GM19025 (cell line): ENCODE measurements at regions not wholly inside any gene's neighbourhood (a gene's known extent, or its start where the extent isn't known, plus 50 kb on each side); places are given as distances from the start of the nearest gene placed in this dataset.
A peak's percentile ranks its signal among the peaks of the same experiment; 100 is the strongest.

Source experiments
- ATAC-seq: cut with Tn5 transposase; IDR thresholded peaks from one replicate; pipeline ENCODE4 v1.9.1; 2021; ENCODE audit warnings: mild to moderate bottlenecking, low read depth, moderate library complexity; ENCODE audit not compliant: unreplicated experiment

- ATAC-seq = no peak
Measured at GRCh38 chr12:125263385-125263784, 198.2 kb downstream of the AACS start.

DNA sequence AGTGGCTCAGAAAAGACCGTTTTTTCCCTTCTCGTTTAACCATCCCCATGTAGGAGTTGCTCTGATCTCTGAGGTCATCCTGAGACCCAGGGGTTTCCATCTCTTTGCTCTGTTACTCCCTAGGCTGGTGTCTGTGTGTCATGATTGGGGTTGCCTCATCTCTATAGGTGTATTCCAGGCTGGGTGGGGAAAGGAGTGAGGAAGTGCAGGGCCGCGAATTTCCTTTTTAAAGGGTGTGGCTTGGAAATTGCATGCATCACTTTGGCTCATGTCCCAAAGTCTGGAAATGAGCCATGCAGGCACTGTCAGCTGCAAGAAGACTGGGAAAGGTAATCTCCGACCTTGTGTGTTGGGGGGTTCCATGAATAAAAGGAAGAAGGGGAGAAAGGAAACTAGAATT is 201.9 kb downstream of the AACS start:
- no peak for ATAC-seq

GRCh38 chr12:125269276-125269675 is 204.0 kb downstream of the AACS start:
- no peak for ATAC-seq

- ATAC-seq = no peak
Measured at GRCh38 chr12:125271892-125272291, 206.7 kb downstream of the AACS start.

GRCh38 chr12:125272383-125272933 is 207.2 kb downstream of the AACS start:
- ATAC-seq = no peak

DNA sequence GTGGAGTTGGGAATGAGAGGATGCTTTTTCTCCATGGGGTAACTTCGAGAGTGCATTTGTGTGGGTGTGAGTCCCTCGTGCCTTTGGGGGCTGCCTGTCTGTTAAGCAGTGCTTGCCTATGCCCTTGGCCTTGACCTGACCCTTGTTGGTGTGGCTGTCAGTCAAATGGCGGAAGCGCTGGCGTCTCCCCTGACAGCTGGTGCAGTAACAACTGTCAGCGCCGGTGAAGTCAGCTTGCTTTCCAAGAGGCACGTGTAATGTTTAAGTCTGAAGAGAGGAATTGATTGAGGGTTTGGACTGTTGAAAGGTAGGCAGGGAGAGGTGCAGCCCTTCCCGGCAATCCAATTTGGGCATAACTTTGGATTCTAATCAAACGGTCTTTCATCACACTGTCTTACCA is 211.3 kb downstream of the AACS start:
- ATAC-seq = no peak

- ATAC-seq = no peak
Measured at GRCh38 chr12:125280482-125281377, 215.5 kb downstream of the AACS start.

GRCh38 chr12:125282921-125283320 is 217.7 kb downstream of the AACS start:
- ATAC-seq = no peak

GRCh38 chr12:125283521-125283920 is 218.3 kb downstream of the AACS start:
- ATAC-seq = no peak

DNA sequence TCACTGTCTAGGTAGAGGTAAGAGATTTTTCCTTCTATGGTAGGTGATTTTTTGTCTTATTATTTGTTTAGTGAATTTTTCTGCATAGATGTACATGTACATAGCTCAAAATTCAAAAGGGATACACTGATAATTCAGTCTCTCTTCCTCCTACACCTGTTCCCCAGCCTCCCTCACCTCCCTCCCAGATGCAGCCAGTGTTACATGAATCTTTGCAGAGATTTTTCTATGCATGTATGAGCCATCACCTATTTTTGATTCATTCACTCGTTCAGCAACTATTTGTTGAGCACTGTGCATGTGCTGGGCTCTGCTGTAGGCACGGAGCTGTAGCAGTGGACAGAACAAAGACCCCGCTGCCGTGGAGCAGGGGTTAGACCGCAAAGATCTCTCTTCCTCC is 218.9 kb downstream of the AACS start:
- no peak for ATAC-seq

- ATAC-seq = no peak
Measured at GRCh38 chr12:125284945-125285685, 219.9 kb downstream of the AACS start.

GRCh38 chr12:125286005-125286727 is 220.9 kb downstream of the AACS start:
- no peak for ATAC-seq

GRCh38 chr12:125287155-125287847 is 222.1 kb downstream of the AACS start:
- ATAC-seq = peak; percentile 64

DNA sequence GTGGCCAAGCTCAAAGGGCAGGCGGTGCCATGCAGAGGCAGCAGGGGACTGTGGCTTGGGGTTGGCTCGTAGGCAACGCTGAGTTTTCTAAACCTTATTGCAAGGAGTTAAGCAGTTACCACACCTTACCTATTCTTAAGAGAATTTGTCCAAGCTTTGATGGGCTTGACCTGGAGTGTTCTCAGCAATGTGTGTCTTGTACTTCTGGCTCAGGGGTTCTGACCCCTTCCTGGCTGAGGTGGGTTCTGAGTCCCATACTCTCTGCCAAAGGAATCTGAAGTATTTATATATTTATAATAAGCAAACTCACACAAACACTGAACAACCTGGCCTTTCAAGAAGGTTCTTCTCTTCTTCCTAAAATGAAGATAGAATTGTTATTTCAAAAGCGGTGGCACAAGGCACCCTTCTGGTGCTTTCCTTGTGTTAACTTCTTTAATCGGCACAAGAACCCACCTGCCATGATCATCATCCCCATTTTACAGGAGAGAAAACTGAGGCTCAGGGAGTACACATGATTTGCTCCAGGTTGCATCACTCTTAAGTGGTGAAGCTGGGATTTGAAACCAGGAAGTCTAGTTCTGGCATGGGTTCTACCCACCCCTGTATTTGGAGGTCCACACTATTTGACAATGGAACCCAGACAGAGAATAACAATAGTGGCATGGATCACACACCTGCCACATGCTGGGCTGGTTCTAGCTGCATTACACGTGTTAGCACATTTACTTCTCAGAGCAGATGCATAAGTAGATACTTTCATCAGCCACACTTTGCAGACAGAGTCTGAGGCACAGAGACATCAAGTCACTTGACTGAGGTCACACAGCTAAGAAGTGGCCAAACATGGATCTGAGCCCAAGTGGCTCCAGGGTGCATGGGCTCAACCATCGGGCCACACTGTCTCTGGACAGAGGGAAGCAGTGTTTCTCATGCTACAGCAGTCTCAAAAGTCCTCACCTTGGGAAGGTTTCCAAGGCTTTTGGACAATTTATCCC is 224.0 kb downstream of the AACS start:
- no peak for ATAC-seq

DNA sequence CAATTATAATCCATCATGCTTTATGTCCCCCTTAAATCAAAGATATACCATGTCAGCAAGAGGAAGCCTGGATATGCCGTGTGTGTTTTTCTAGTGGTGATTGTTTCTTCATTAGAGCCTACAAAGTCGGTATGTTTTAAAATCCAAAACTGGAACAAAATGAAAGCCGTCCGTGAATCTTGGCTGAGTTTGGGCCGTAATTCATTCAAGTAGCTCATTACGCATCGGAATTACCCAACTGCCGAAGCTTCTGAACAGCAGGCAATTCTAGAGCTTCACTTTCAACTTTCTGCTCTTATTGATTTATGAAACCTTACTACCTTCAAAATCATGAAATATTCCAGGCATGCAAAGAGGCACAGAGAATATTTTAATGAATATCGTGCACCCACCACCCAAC is 224.7 kb downstream of the AACS start:
- ATAC-seq = no peak

- ATAC-seq = no peak
Measured at GRCh38 chr12:125292700-125293099, 227.5 kb downstream of the AACS start.

DNA sequence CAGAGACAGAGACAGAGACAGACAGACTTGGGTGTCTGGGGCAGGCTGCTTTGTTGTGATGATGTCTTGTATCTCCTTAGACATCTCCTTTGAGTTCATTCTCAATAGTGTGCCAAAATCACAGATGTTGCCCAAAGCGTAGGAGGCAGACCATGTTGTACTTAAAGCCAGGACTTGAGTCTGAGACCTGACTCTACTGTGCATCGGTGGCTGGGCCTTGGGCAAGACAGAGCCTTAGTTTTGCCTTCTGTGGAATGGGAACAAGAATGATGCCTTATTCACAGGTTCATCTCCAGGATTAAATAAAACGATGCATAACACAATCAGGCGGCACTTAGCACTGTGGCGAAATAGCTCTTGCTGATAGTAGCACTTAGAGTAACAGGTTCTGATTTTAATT is 230.3 kb downstream of the AACS start:
- ATAC-seq = no peak

DNA sequence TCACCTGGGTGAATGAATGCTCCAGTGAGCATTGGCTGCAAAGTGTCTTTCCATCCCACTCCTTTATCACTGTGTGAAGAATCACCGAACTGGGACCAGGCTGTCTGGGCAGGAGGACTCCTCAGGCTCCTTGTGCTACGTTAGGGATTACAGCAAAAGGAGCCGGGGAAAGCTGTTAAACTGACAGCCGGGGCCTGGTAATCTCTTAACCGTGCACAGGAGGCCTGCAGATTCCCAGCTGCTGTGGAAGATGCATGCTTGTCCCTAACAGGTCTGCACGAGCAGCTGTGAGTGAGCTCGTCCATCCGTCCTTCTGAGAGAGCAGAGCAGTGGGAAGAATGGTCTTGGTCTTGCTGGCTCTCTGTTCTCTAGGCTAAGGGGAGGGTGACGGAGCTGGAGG is 231.5 kb downstream of the AACS start:
- ATAC-seq = no peak

- no peak for ATAC-seq
Measured at GRCh38 chr12:125299840-125300239, 234.6 kb downstream of the AACS start.
